IMR-90 (cell line): ENCODE measurements at regions not wholly inside any gene's neighbourhood (a gene's known extent, or its start where the extent isn't known, plus 50 kb on each side); places are given as distances from the start of the nearest gene placed in this dataset.

Experiments used
- ATAC-seq: fragments of 200-7000 bp; cut with Tn5 transposase; 2 replicates; pipeline ENCODE4 v1.9.1; 2020; ENCODE audit warnings: low read depth, mild to moderate bottlenecking, moderate library complexity
- BruUV-seq: library from RNA; stranded (reverse); fragments of 400-500 nt; replicated peaks from 2 replicates; lab custom pipeline; 2021; lab: Mats Ljungman, UMichigan
- CTCF ChIA-PET: fragments of 300-600 bp; formaldehyde crosslinking; extraction: SDS; loops from one replicate; lab custom pipeline; 2021; ENCODE audit warnings: antibody characterized with exemption; lab: Yijun Ruan, JAX
- POLR2A ChIA-PET: fragments of 300-600 bp; sonication (Branson Sonifier 250); formaldehyde crosslinking; loops from one replicate; lab custom pipeline; 2022; ENCODE audit warnings: antibody characterized with exemption; ENCODE audit not compliant: unreplicated experiment; lab: Charles Lee
- DNase-seq: peaks from one replicate; pipeline ENCODE4 v3.0.0; 2013
- H2AFZ ChIP-seq: replicated peaks from 2 replicates; pipeline ENCODE3; 2013; ENCODE audit warnings: low read length, mild to moderate bottlenecking; ENCODE audit not compliant: poor library complexity
- H2AK5ac ChIP-seq: 2 replicates; pipeline ENCODE4 v1.6.1; 2013; ENCODE audit warnings: low read depth, low read length, inconsistent platforms
- H2AK9ac ChIP-seq: replicated peaks from 2 replicates; pipeline ENCODE3; 2013; ENCODE audit warnings: mild to moderate bottlenecking, low read depth, low read length, moderate library complexity; ENCODE audit not compliant: poor library complexity
- H2BK120ac ChIP-seq: 2 replicates; pipeline ENCODE4 v1.6.1; 2013; ENCODE audit warnings: low read depth, low read length, inconsistent platforms
- H2BK15ac ChIP-seq: 3 replicates; pipeline ENCODE4 v1.6.1; 2013; ENCODE audit warnings: low read depth, low read length, inconsistent platforms
- H2BK20ac ChIP-seq: 2 replicates; pipeline ENCODE4 v1.6.1; 2013; ENCODE audit warnings: low read depth, mild to moderate bottlenecking, inconsistent platforms, low read length, moderate library complexity
- H2BK5ac ChIP-seq: 2 replicates; pipeline ENCODE4 v1.6.1; 2013; ENCODE audit warnings: mild to moderate bottlenecking, low read depth, low read length, inconsistent platforms; ENCODE audit not compliant: poor library complexity, severe bottlenecking
- H3K14ac ChIP-seq: replicated peaks from 2 replicates; pipeline ENCODE4 v1.6.1; 2013; ENCODE audit warnings: low read depth, low read length, inconsistent platforms
- H3K18ac ChIP-seq: 2 replicates; pipeline ENCODE4 v1.6.1; 2013; ENCODE audit warnings: low read depth, low read length, control low read depth
- H3K23ac ChIP-seq: 2 replicates; pipeline ENCODE4 v1.6.1; 2013; ENCODE audit warnings: low read depth, low read length, inconsistent platforms
- H3K27ac ChIP-seq: 2 replicates; pipeline ENCODE4 v1.5.1; 2013; ENCODE audit warnings: mild to moderate bottlenecking, control low read depth, low read length; ENCODE audit not compliant: insufficient read depth
- H3K27me3 ChIP-seq: 2 replicates; pipeline ENCODE4 v1.6.1; 2013; ENCODE audit warnings: low read length; ENCODE audit not compliant: control insufficient read depth, insufficient read depth
- H3K36me3 ChIP-seq: 2 replicates; pipeline ENCODE4 v1.6.1; 2013; ENCODE audit warnings: low read length, mixed read lengths; ENCODE audit not compliant: control insufficient read depth, insufficient read depth
- H3K4ac ChIP-seq: 2 replicates; pipeline ENCODE4 v1.6.1; 2013; ENCODE audit warnings: low read depth, low read length, inconsistent platforms
- H3K4me1 ChIP-seq: 2 replicates; pipeline ENCODE4 v1.6.1; 2013; ENCODE audit warnings: low read length, mixed read lengths; ENCODE audit not compliant: control insufficient read depth, insufficient read depth
- H3K4me2 ChIP-seq: 2 replicates; pipeline ENCODE4 v1.6.1; 2013; ENCODE audit warnings: low read depth, mild to moderate bottlenecking, control low read depth, low read length, moderate library complexity
- H3K4me3 ChIP-seq: 2 replicates; pipeline ENCODE4 v1.5.1; 2013; ENCODE audit warnings: low read depth, mild to moderate bottlenecking, control low read depth, low read length, moderate library complexity; ENCODE audit not compliant: insufficient read depth
- H3K56ac ChIP-seq: 2 replicates; pipeline ENCODE4 v1.6.1; 2013; ENCODE audit warnings: low read length, inconsistent platforms; ENCODE audit not compliant: insufficient read depth; ENCODE audit errors: extremely low read depth
- H3K79me1 ChIP-seq, 2 experiments: 2 replicates each; pipeline ENCODE4 v1.6.1; 2013; ENCODE audit warnings: low read length in 2 of 2, inconsistent platforms in 1 of 2, low read depth in 1 of 2
- H3K9ac ChIP-seq: 2 replicates; pipeline ENCODE4 v1.6.1; 2013; ENCODE audit warnings: low read depth, low read length, control low read depth
- H3K9me1 ChIP-seq: 2 replicates; pipeline ENCODE4 v1.6.1; 2013; ENCODE audit warnings: low read length, inconsistent platforms; ENCODE audit not compliant: insufficient read depth
- H3K9me3 ChIP-seq: 2 replicates; pipeline ENCODE4 v1.6.1; 2013; ENCODE audit warnings: low read length; ENCODE audit not compliant: control insufficient read depth, insufficient read depth
- H4K20me1 ChIP-seq: 2 replicates; pipeline ENCODE4 v1.6.1; 2013; ENCODE audit warnings: low read length, inconsistent platforms; ENCODE audit not compliant: insufficient read depth
- H4K5ac ChIP-seq: 2 replicates; pipeline ENCODE4 v1.6.1; 2013; ENCODE audit warnings: mild to moderate bottlenecking, low read depth, low read length, control low read depth
- H4K8ac ChIP-seq, 2 experiments: 2 replicates each; pipeline ENCODE4 v1.6.1; 2013; ENCODE audit warnings: low read depth in 2 of 2, low read length in 2 of 2, control low read depth in 1 of 2, inconsistent platforms in 1 of 2
- H4K91ac ChIP-seq: 2 replicates; pipeline ENCODE4 v1.6.1; 2013; ENCODE audit warnings: low read depth, low read length, inconsistent platforms; ENCODE audit not compliant: insufficient read depth
- CEBPB ChIP-seq: IDR thresholded peaks from 2 replicates; pipeline ENCODE4 v1.6.1; 2012; ENCODE audit warnings: low read depth, low read length, improper control_type of control experiment
- MAFK ChIP-seq: IDR thresholded peaks from 2 replicates; pipeline ENCODE4 v1.6.1; 2012; ENCODE audit warnings: low read depth, low read length, improper control_type of control experiment
- MXI1 ChIP-seq: IDR thresholded peaks from 2 replicates; pipeline ENCODE4 v1.6.1; 2012; ENCODE audit warnings: low read depth, mild to moderate bottlenecking, low read length, moderate library complexity, borderline replicate concordance
- RAD21 ChIP-seq: IDR thresholded peaks from 2 replicates; pipeline ENCODE4 v1.6.1; 2012; ENCODE audit warnings: low read length, improper control_type of control experiment
- SMC3 ChIP-seq: fragments of 150-350 bp; IDR thresholded peaks from 2 replicates; pipeline ENCODE4 v1.6.1; 2016; ENCODE audit warnings: low read depth, mild to moderate bottlenecking, antibody characterized with exemption, low read length, moderate library complexity
- WGBS, 2 experiments: methylation state at CpG; one replicate each; pipeline versions ENCODE4 v1.1.5 to v1.1.7; 2013; ENCODE audit warnings: missing lambda C conversion rate in 2 of 2; ENCODE audit not compliant: insufficient read length in 1 of 2; ENCODE audit errors: extremely low coverage in 2 of 2; 5-methylcytosine and 5-hydroxymethylcytosine counted together
- dilution Hi-C: fragments of 300-500 bp; cut with HindIII; formaldehyde crosslinking; loops from one replicate; pipeline ENCODE4 v1.14.3; 2018; ENCODE audit warnings: low sequenced_read_pairs; ENCODE audit not compliant: unreplicated experiment
- in situ Hi-C: fragments of 300-500 bp; cut with MboI; formaldehyde crosslinking; loops from 3 replicates; pipeline ENCODE4 v1.14.3; 2019; ENCODE audit warnings: low sequenced_read_pairs, inconsistent platforms, mixed read lengths
- intact Hi-C: fragments of 100-400 bp; cut with micrococcal nuclease; formaldehyde crosslinking; loops from 2 replicates; pipeline ENCODE4 v1.10.0; 2022
- TF ChIP-seq, protein P1 (sequence below): fragments of 150-350 bp; IDR thresholded peaks from 2 replicates; pipeline ENCODE4 v1.6.1; 2016; ENCODE audit warnings: low read depth, mild to moderate bottlenecking, low read length, moderate library complexity, borderline replicate concordance
- TF ChIP-seq, protein P2 (sequence below): fragments of 150-350 bp; IDR thresholded peaks from 2 replicates; pipeline ENCODE4 v1.6.1; 2017; ENCODE audit warnings: mild to moderate bottlenecking, antibody characterized with exemption, low read length, low read depth

DNA sequence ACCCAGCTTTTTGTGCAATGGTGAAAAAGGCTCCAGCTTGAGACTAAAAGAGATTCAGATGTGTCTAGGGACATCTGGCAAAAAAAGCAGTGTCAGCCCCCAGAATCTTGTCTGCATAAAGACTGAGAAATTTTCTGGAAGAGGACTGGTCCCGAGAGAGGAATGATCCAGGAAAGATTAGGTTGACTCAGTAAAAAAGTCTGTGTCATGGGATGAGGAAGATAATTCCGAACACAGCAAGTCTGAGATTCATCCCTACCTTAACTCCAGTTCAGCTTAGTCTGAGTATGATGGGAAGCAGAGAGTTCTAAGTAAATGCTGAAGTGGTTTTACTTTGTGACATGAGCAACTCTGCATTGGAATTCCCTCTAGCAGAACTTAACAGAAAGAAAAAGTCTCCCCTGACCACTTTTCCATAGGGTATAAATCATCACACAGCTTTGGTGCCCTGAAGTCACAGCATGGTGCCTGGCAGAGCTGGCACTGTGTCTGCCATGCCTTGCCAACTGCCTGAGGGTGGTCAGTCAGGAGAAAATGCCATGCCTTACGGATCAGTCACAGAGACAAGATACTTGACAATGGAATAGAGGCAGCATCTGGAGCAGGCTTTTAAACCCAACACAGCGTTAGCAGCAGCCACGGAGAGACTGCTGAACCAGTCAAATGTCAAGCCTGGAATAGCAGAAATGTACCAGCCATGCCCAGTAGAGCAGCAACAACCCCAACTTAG is 153.4 kb downstream of the ZC3H11B start:
- Histone ChIP-seq H3K9me3 (no peaks in the 10 kb centered on the region), H3K36me3 (no peaks in the 10 kb centered on the region), H2BK5ac (no peak overlapping the region), H3K9ac (no peak overlapping the region), H2AK9ac (no peak overlapping the region), H4K8ac (no peak overlapping the region), H3K56ac (no peak overlapping the region), H4K5ac (no peak overlapping the region), H3K27ac (no peak overlapping the region), H2BK15ac (no peak overlapping the region), H3K9me1 (no peaks in the 10 kb centered on the region), H2AK5ac (no peak overlapping the region), H3K4me3 (no peak overlapping the region), H3K18ac (no peak overlapping the region), H3K4ac (no peak overlapping the region), H3K27me3 (no peaks in the 10 kb centered on the region), H3K4me1 (no peaks in the 10 kb centered on the region), H3K79me1 (no peaks in the 10 kb centered on the region), H2BK20ac (no peak overlapping the region), H2AFZ (no peak overlapping the region), H3K14ac (no peak overlapping the region), H4K20me1 (no peaks in the 10 kb centered on the region), H3K23ac (no peak overlapping the region), H3K4me2 (no peak overlapping the region), H4K91ac (no peak overlapping the region), H2BK120ac (no peak overlapping the region)
- 83% methylated on average over 1 of the region's 5 CpGs; no CpG with 5 or more reads in 1 of the 2 experiments for WGBS, 2 experiments
- BruUV-seq: no TSS peak
- CTCF ChIA-PET: interaction anchor here (0.7 kb wide), 1 partner anchor 13 kb away, joined by 3 read pairs; no protein-coding TSS in a partner anchor
- POLR2A ChIA-PET: no interaction called here
- no peak for ATAC-seq
- dilution Hi-C loops (no loop called here), in situ Hi-C loops (no loop called here), intact Hi-C loops (no loop called here)
- no peak for TF ChIP-seq SMC3
- no peak for TF ChIP-seq RAD21
- TF ChIP-seq MXI1: no peak
- TF ChIP-seq CEBPB: no peak
- no peak for TF ChIP-seq MAFK
- TF ChIP-seq, protein P1, sequence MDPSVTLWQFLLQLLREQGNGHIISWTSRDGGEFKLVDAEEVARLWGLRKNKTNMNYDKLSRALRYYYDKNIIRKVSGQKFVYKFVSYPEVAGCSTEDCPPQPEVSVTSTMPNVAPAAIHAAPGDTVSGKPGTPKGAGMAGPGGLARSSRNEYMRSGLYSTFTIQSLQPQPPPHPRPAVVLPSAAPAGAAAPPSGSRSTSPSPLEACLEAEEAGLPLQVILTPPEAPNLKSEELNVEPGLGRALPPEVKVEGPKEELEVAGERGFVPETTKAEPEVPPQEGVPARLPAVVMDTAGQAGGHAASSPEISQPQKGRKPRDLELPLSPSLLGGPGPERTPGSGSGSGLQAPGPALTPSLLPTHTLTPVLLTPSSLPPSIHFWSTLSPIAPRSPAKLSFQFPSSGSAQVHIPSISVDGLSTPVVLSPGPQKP: no peak
- TF ChIP-seq, protein P2, sequence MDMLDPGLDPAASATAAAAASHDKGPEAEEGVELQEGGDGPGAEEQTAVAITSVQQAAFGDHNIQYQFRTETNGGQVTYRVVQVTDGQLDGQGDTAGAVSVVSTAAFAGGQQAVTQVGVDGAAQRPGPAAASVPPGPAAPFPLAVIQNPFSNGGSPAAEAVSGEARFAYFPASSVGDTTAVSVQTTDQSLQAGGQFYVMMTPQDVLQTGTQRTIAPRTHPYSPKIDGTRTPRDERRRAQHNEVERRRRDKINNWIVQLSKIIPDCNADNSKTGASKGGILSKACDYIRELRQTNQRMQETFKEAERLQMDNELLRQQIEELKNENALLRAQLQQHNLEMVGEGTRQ: no peak
- DNase-seq: no peak
